Brain microvascular endothelial cell (primary cell): ENCODE measurements at regions not wholly inside any gene's neighbourhood (a gene's known extent, or its start where the extent isn't known, plus 50 kb on each side); places are given as distances from the start of the nearest gene placed in this dataset.

Experiments used
- DNase-seq: peaks from one replicate; pipeline ENCODE4 v3.0.0-alpha.2; 2020
- H3K27ac ChIP-seq: fragments of 250-450 bp; sonication (Bioruptor Pico); 2 replicates; pipeline ENCODE4 v1.5.1; 2020; ENCODE audit warnings: mild to moderate bottlenecking, moderate library complexity
- H3K27me3 ChIP-seq: fragments of 250-450 bp; sonication (Bioruptor Pico); replicated peaks from 2 replicates; pipeline ENCODE4 v1.5.1; 2020; ENCODE audit warnings: mild to moderate bottlenecking
- H3K36me3 ChIP-seq: fragments of 250-450 bp; sonication (Bioruptor Pico); replicated peaks from 2 replicates; pipeline ENCODE4 v1.5.1; 2020; ENCODE audit warnings: mild to moderate bottlenecking
- H3K4me3 ChIP-seq: 2 replicates; pipeline ENCODE4 v1.5.1; 2011; ENCODE audit warnings: low read depth, mild to moderate bottlenecking, control low read depth, low read length, moderate library complexity
- in situ Hi-C: cut with HindIII; loops from 2 replicates; pipeline ENCODE4 v1.10.0; 2017; ENCODE audit warnings: low sequenced_read_pairs, low pct_ligation_motif_present
- TF ChIP-seq, protein P1 (sequence below): IDR thresholded peaks from 2 replicates; pipeline ENCODE4 v1.5.1; 2011; ENCODE audit warnings: low read depth, mild to moderate bottlenecking, moderate library complexity, low read length, control low read depth, inconsistent platforms; ENCODE audit errors: missing control alignments

- DNase-seq, result no peak
- H3K36me3 ChIP-seq, result no peaks in the 10 kb centered on the region
- H3K4me3 ChIP-seq, result no peak overlapping the region
- TF ChIP-seq, protein P1, sequence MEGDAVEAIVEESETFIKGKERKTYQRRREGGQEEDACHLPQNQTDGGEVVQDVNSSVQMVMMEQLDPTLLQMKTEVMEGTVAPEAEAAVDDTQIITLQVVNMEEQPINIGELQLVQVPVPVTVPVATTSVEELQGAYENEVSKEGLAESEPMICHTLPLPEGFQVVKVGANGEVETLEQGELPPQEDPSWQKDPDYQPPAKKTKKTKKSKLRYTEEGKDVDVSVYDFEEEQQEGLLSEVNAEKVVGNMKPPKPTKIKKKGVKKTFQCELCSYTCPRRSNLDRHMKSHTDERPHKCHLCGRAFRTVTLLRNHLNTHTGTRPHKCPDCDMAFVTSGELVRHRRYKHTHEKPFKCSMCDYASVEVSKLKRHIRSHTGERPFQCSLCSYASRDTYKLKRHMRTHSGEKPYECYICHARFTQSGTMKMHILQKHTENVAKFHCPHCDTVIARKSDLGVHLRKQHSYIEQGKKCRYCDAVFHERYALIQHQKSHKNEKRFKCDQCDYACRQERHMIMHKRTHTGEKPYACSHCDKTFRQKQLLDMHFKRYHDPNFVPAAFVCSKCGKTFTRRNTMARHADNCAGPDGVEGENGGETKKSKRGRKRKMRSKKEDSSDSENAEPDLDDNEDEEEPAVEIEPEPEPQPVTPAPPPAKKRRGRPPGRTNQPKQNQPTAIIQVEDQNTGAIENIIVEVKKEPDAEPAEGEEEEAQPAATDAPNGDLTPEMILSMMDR, result no peak
- in situ Hi-C loops, result no loop called here
- H3K27me3 ChIP-seq, result no peaks in the 10 kb centered on the region
- H3K27ac ChIP-seq, result no peak overlapping the region
Measured at GRCh38 chr20:4453359-4453758, 204.3 kb upstream of the ADRA1D start.

GRCh38 chr20:4451487-4452081 is 202.5 kb upstream of the ADRA1D start:
- no peak overlapping the region for H3K27ac ChIP-seq
- TF ChIP-seq, protein P1, result no peak
- H3K4me3 ChIP-seq, result no peak overlapping the region
- H3K27me3 ChIP-seq, result no peaks in the 10 kb centered on the region
- no peak for DNase-seq
- in situ Hi-C loops, result no loop called here
- no peaks in the 10 kb centered on the region for H3K36me3 ChIP-seq

- TF ChIP-seq, protein P1, result peak; percentile 60
- Histone ChIP-seq H3K4me3 (no peak overlapping the region), H3K27ac (no peak overlapping the region), H3K27me3 (no peaks in the 10 kb centered on the region), H3K36me3 (no peaks in the 10 kb centered on the region)
- in situ Hi-C loops, result no loop called here
- peak; percentile 65 for DNase-seq
Measured at GRCh38 chr20:4449957-4450715, 201.0 kb upstream of the ADRA1D start.

DNA sequence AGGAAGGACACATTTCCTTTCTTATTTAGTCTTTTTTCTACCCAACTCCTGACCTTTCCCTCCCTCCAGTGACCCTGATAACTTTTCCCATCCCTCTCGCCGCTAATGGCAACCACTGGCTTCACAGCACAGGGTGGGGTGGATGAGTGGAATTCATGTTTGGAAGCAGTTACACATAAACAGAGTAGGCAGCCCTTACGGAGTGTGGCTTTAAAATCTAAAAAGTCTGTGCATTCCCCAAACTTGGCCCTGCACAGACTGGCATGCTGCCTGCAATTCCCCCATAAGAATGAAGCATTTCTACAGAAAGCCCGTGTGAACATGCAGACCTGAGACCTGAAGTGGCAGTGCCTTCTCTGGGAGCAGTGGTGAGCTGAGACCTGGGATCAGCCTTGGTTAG is 196.7 kb upstream of the ADRA1D start:
- in situ Hi-C loops, result no loop called here
- H3K27ac ChIP-seq, result no peak overlapping the region
- H3K27me3 ChIP-seq, result no peaks in the 10 kb centered on the region
- no peak overlapping the region for H3K4me3 ChIP-seq
- H3K36me3 ChIP-seq, result no peaks in the 10 kb centered on the region
- no peak for DNase-seq
- TF ChIP-seq, protein P1, result no peak

GRCh38 chr20:4445331-4445730 is 196.2 kb upstream of the ADRA1D start:
- in situ Hi-C loops, result no loop called here
- no peak for DNase-seq
- no peaks in the 10 kb centered on the region for H3K36me3 ChIP-seq
- no peaks in the 10 kb centered on the region for H3K27me3 ChIP-seq
- H3K27ac ChIP-seq, result no peak overlapping the region
- TF ChIP-seq, protein P1, result no peak
- no peak overlapping the region for H3K4me3 ChIP-seq

DNA sequence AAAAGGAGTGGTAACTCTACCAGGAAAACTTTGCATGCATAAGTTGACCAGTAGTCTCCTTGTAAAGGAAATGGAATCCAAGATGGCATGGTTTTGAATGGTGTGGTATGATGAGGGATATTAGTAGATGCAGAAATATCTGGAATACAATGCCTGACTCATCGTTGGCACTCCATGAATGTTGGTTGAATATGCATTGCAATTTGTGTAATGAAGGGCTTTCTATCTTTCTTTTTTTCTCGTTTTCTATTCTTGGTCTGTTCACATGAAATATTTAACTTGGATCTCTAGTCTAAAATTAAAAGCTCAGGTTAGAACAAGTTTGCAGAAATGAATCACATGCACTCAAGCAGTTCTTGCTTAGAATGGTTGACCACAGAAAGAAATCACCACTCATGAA is 195.3 kb upstream of the ADRA1D start:
- Histone ChIP-seq H3K27me3 (no peaks in the 10 kb centered on the region), H3K27ac (no peak overlapping the region), H3K36me3 (no peaks in the 10 kb centered on the region), H3K4me3 (no peak overlapping the region)
- in situ Hi-C loops, result no loop called here
- TF ChIP-seq, protein P1, result no peak
- peak; percentile 14 for DNase-seq
